ENCODE measurements at regions not wholly inside any gene's neighbourhood (a gene's known extent, or its start where the extent isn't known, plus 50 kb on each side); places are given as distances from the start of the nearest gene placed in this dataset.

- Histone ChIP-seq H3K27me3 (no peaks in the 10 kb centered on the region), H3K36me3 (no peaks in the 10 kb centered on the region), H3K4me1 (ENCODE audit: insufficient read depth) (no peaks in the 10 kb centered on the region), H3K4me3 (no peak overlapping the region), H3K27ac (no peak overlapping the region), H3K9me3 (no peaks in the 10 kb centered on the region)
- TF ChIP-seq POLR2A (IDR thresholded peaks at IDR 0.05) = no peak
- TF ChIP-seq EP300 (IDR thresholded peaks at IDR 0.05) = no peak
- no peak for TF ChIP-seq CTCF (IDR thresholded peaks at IDR 0.05)
- no peak for DNase-seq
- 86 to 98% (median 94%) methylated on average over 3 of the region's 3 CpGs for WGBS, 3 donors
- intact Hi-C loops (cut with DNase I) = no loop called here
These were observed 145.2 kb downstream of the HERPUD2 start for GRCh38 chr7:35549781-35550180.

DNA sequence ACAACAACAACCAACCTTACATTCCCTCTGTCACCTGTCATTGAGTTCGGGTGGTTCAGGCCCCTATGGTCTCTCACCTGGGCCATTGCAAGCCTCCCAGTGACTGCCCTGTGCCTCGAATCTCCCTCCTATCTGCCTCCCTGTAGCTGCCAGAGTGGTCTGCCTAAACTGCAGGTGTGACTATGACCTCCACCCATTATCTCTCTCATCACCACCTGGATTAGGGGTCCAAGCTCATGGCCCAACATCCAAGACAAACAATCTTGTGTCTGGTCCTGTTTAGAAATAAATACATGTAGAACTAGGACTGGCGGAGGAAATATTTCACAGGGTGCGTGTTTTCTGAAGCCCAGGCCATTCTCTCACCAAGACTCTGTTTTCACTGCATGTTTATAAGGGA, 146.6 kb downstream of the HERPUD2 start:
- Histone ChIP-seq H3K27ac (no peak overlapping the region), H3K9me3 (no peaks in the 10 kb centered on the region), H3K36me3 (no peaks in the 10 kb centered on the region), H3K4me3 (no peak overlapping the region), H3K4me1 (ENCODE audit: insufficient read depth) (no peaks in the 10 kb centered on the region), H3K27me3 (no peaks in the 10 kb centered on the region)
- DNase-seq = no peak
- WGBS, 3 donors = 83 to 89% (median 84%) methylated on average over 4 of the region's 4 CpGs
- intact Hi-C loops (cut with DNase I) = no loop called here
- no peak for TF ChIP-seq CTCF (IDR thresholded peaks at IDR 0.05)
- TF ChIP-seq POLR2A (IDR thresholded peaks at IDR 0.05) = no peak
- TF ChIP-seq EP300 (IDR thresholded peaks at IDR 0.05) = no peak

- Histone ChIP-seq H3K27ac (no peak overlapping the region), H3K9me3 (no peaks in the 10 kb centered on the region), H3K27me3 (no peaks in the 10 kb centered on the region), H3K4me3 (no peak overlapping the region), H3K4me1 (ENCODE audit: insufficient read depth) (no peaks in the 10 kb centered on the region), H3K36me3 (no peaks in the 10 kb centered on the region)
- intact Hi-C loops (cut with DNase I) = no loop called here
- no peak for DNase-seq
- no peak for TF ChIP-seq EP300 (IDR thresholded peaks at IDR 0.05)
- TF ChIP-seq POLR2A (IDR thresholded peaks at IDR 0.05) = no peak
- TF ChIP-seq CTCF (IDR thresholded peaks at IDR 0.05) = no peak
- WGBS, 3 donors = 74 to 76% (median 75%) methylated on average over 7 of the region's 7 CpGs
These were observed 148.1 kb downstream of the HERPUD2 start for GRCh38 chr7:35546691-35547429.

- Histone ChIP-seq H3K4me1 (ENCODE audit: insufficient read depth) (no peaks in the 10 kb centered on the region), H3K27ac (no peak overlapping the region), H3K4me3 (no peak overlapping the region), H3K9me3 (no peaks in the 10 kb centered on the region), H3K27me3 (no peaks in the 10 kb centered on the region), H3K36me3 (no peaks in the 10 kb centered on the region)
- WGBS, 3 donors = 75 to 91% (median 81%) methylated on average over 5 of the region's 5 CpGs
- TF ChIP-seq CTCF (IDR thresholded peaks at IDR 0.05) = no peak
- TF ChIP-seq EP300 (IDR thresholded peaks at IDR 0.05) = no peak
- no peak for DNase-seq
- intact Hi-C loops (cut with DNase I) = no loop called here
These were observed 149.1 kb downstream of the HERPUD2 start for GRCh38 chr7:35545831-35546230.
